DOHH2 (cell line): ENCODE measurements at regions not wholly inside any gene's neighbourhood (a gene's known extent, or its start where the extent isn't known, plus 50 kb on each side); places are given as distances from the start of the nearest gene placed in this dataset.

Experiments
- CTCF ChIP-seq: fragments of 200-600 bp; sonication (generic); IDR thresholded peaks from one replicate; pipeline ENCODE4 v1.5.1; 2014; ENCODE audit warnings: antibody characterized with exemption, mild to moderate bottlenecking, low read depth, low read length; ENCODE audit not compliant: poor library complexity, severe bottlenecking
- EZH2phosphoT487 ChIP-seq: fragments of 200-600 bp; sonication (generic); IDR thresholded peaks from 2 replicates; pipeline ENCODE4 v1.6.1; 2017; ENCODE audit warnings: borderline replicate concordance, mild to moderate bottlenecking, antibody characterized with exemption, low read length, moderate library complexity, mixed read lengths

GRCh38 chr13:73275163-73275562 lies 216.4 kb downstream of the KLF5 start:
- no peak for TF ChIP-seq CTCF
- TF ChIP-seq EZH2phosphoT487, result no peak
